Gastroesophageal sphincter (tissue), 4 donors: ENCODE measurements at regions not wholly inside any gene's neighbourhood (a gene's known extent, or its start where the extent isn't known, plus 50 kb on each side); places are given as distances from the start of the nearest gene placed in this dataset.

ENCODE experiments used
- ATAC-seq: fragments of 150-250 bp; one replicate; pipeline ENCODE4 v1.9.1; 2016; ENCODE audit warnings: mild to moderate bottlenecking, moderate library complexity
- H3K27ac ChIP-seq, 4 donors: fragments of 200-600 bp; sonication (generic) in 3 of 4; 1 replicate in 3 of 4; 2 replicates in 1 of 4; pipeline ENCODE4 v1.5.1; 2016 to 2019
- H3K27me3 ChIP-seq: fragments of 200-600 bp; sonication (generic); one replicate; pipeline ENCODE4 v1.5.1; 2019
- H3K36me3 ChIP-seq, 2 donors: fragments of 200-600 bp; sonication (generic); one replicate each; pipeline ENCODE4 v1.5.1; 2019; ENCODE audit warnings: control low read depth in 1 of 2
- H3K4me1 ChIP-seq, 3 donors: fragments of 200-600 bp; sonication (generic); 1 replicate in 2 of 3; 2 replicates in 1 of 3; pipeline ENCODE4 v1.5.1; 2016 to 2019; ENCODE audit warnings: control low read depth in 2 of 3
- H3K4me3 ChIP-seq, 2 donors: fragments of 200-600 bp; sonication (generic); one replicate each; pipeline ENCODE4 v1.5.1; 2019; ENCODE audit warnings: mild to moderate bottlenecking in 1 of 2, moderate library complexity in 1 of 2
- H3K9me3 ChIP-seq, 3 donors: fragments of 200-600 bp; sonication (generic); one replicate each; pipeline ENCODE4 v1.5.1; 2017 to 2019; ENCODE audit warnings: control low read depth in 2 of 3
- EP300 ChIP-seq: sonication (generic); formaldehyde crosslinking; IDR thresholded peaks from one replicate; pipeline ENCODE4 v1.6.1; 2017; ENCODE audit warnings: antibody characterized with exemption, mild to moderate bottlenecking
- POLR2A ChIP-seq, 2 donors: fragments of 450-650 bp; IDR thresholded peaks; one replicate each; pipeline ENCODE4 v1.6.1; 2017; ENCODE audit warnings: antibody characterized with exemption in 2 of 2, mild to moderate bottlenecking in 2 of 2, moderate library complexity in 1 of 2
- POLR2AphosphoS5 ChIP-seq: sonication (generic); formaldehyde crosslinking; IDR thresholded peaks from one replicate; pipeline ENCODE4 v1.6.1; 2017; ENCODE audit warnings: antibody characterized with exemption
- WGBS, 2 donors: methylation state at CpG; one replicate each; pipeline ENCODE4 v1.1.5; 2018; ENCODE audit warnings: low coverage in 1 of 2; 5-methylcytosine and 5-hydroxymethylcytosine counted together
- TF ChIP-seq, protein P1 (sequence below), 4 experiments: fragments of 200-600 bp in 2 of 4; fragments of 450-650 bp in 2 of 4; sonication (generic) in 1 of 4; IDR thresholded peaks; one replicate each; pipeline ENCODE4 v1.5.1; 2017 to 2019; ENCODE audit warnings: antibody characterized with exemption in 4 of 4, mild to moderate bottlenecking in 2 of 4, moderate library complexity in 2 of 4

DNA sequence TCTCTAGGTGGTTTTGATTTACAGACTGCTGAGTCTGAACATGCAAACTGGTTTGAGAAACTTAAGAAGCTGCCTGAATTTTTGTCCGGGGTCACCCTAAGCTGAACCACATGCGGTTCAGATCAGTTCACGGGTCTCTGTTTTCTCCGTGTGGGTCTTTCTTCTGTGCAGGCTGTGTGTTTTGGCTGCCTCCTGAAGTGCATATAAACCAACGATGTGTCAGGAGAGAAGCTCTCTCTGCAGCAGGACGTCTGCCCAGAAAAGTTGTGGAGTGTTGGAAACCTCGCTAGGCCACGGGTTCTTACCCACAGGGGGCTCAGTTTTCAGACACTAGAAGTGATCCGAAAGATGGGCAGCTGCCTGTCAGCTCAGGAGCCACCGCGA is 364.2 kb downstream of the IRX2 start:
- no peak for ATAC-seq
- H3K4me1 ChIP-seq, result no peaks in the 10 kb centered on the region
- H3K4me3 ChIP-seq, result no peak overlapping the region
- no peak overlapping the region for H3K27ac ChIP-seq
- H3K9me3 ChIP-seq, result no peaks in the 10 kb centered on the region
- TF ChIP-seq, protein P1, sequence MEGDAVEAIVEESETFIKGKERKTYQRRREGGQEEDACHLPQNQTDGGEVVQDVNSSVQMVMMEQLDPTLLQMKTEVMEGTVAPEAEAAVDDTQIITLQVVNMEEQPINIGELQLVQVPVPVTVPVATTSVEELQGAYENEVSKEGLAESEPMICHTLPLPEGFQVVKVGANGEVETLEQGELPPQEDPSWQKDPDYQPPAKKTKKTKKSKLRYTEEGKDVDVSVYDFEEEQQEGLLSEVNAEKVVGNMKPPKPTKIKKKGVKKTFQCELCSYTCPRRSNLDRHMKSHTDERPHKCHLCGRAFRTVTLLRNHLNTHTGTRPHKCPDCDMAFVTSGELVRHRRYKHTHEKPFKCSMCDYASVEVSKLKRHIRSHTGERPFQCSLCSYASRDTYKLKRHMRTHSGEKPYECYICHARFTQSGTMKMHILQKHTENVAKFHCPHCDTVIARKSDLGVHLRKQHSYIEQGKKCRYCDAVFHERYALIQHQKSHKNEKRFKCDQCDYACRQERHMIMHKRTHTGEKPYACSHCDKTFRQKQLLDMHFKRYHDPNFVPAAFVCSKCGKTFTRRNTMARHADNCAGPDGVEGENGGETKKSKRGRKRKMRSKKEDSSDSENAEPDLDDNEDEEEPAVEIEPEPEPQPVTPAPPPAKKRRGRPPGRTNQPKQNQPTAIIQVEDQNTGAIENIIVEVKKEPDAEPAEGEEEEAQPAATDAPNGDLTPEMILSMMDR (IDR thresholded peaks at IDR 0.05), result no peak
- no peak for TF ChIP-seq POLR2AphosphoS5
- TF ChIP-seq EP300, result no peak
- no peak for TF ChIP-seq POLR2A (IDR thresholded peaks at IDR 0.05)
- 48 to 61% methylated on average over 4 of the region's 11 CpGs for WGBS, 2 donors
- H3K36me3 ChIP-seq, result no peaks in the 10 kb centered on the region
- H3K27me3 ChIP-seq, result peaks cover 21% of the 10 kb centered on the region

DNA sequence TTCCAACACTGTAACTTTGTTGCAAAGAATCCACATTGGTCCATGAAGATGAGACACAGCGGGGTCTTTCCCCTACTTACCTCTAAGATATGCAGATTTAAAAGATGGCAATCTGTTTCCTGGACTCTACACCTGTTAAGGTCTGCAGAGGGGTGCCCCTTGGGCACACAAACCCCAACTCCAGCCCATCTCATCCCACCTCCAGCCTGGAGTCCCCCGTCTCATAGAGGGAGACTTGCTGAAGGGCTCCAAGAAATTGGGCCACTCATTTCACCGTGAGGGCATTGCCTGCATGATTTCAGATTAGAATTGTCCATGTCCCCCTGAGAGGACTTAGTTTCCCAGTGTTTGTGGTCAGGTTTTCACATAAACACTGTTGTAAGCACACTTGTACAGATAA is 365.7 kb downstream of the IRX2 start:
- no peak overlapping the region for H3K27ac ChIP-seq
- no peaks in the 10 kb centered on the region for H3K9me3 ChIP-seq
- WGBS, 2 donors, result 20 to 100% methylated on average over 1 of the region's 3 CpGs
- no peaks in the 10 kb centered on the region for H3K4me1 ChIP-seq
- H3K4me3 ChIP-seq, result no peak overlapping the region
- H3K36me3 ChIP-seq, result no peaks in the 10 kb centered on the region
- ATAC-seq, result no peak
- TF ChIP-seq POLR2A (IDR thresholded peaks at IDR 0.05) (no peak), EP300 (no peak)
- TF ChIP-seq, protein P1 (IDR thresholded peaks at IDR 0.05), result no peak
- H3K27me3 ChIP-seq, result peaks cover 21% of the 10 kb centered on the region

DNA sequence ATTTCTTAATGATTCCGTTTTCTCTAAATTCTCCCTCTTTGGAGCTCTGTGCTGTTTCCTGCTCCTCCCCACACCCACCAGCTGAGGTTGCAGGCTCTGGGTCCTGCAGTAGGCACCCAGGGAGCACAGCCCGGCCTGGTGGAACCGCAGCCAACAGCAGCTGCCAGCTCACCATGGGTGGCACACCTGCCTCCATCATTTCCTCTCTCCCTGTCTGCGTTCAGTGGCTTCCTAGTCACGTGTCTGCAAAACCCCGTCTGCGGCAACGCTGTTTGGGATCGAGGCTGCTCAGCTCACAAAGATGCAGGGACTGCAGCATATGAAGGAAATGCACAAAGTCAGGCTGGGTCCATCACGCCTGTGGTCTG is 367.8 kb downstream of the IRX2 start:
- Histone ChIP-seq H3K4me3 (no peak overlapping the region), H3K4me1 (no peaks in the 10 kb centered on the region), H3K27ac (no peak overlapping the region), H3K27me3 (peaks cover 12% of the 10 kb centered on the region), H3K9me3 (no peaks in the 10 kb centered on the region), H3K36me3 (no peaks in the 10 kb centered on the region)
- WGBS, 2 donors, result 87% methylated on average over 3 of the region's 10 CpGs; no CpG with 5 or more reads in 1 of the 2 donors
- no peak for TF ChIP-seq EP300
- no peak for TF ChIP-seq POLR2A (IDR thresholded peaks at IDR 0.05)
- TF ChIP-seq, protein P1 (IDR thresholded peaks at IDR 0.05), result no peak
- no peak for TF ChIP-seq POLR2AphosphoS5
- ATAC-seq, result no peak

DNA sequence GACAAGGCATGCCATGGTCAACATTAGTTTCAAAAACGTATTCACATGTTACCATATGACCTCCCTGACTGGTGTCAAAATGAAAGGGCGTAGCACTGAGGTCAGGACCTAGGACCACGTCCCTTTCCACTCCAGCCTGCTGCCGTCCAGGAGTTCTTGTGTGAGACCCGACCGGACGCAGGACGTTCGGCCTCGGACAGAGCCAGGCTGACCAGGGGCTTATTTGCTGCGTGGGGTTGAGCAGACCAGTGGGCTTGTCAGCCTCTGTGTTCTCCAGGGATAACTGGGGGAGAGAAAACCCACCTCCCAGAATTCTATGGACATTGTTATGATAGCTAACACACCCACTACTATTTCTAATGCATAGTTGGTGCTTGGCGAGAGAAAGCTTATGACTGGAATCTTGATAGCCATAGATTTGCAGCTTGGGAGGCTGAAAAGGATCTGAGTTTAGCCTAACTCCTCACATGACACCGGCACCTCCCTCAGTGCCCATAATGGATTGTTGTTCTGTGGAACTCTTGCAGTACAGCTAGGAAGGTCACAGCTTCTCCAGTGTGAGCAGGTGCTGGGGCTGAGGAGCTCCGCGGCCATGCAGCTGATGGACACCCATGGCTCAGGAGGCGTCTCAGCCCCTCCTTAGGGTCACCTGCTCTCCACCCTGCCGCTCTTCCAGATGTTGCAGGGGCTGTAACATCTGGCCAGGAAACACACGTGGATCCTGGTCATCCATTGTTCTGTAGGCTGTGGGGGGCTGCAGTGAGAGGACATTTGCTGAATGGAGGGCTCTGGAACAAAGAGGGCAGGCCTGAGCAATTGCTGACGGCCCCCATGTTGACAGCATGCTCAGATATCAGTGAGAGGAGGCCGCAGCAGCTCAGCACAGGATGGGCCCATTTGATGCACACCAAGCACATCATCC is 368.4 kb downstream of the IRX2 start:
- ATAC-seq, result no peak
- no peak for TF ChIP-seq POLR2A (IDR thresholded peaks at IDR 0.05)
- TF ChIP-seq, protein P1 (IDR thresholded peaks at IDR 0.05), result no peak
- no peak for TF ChIP-seq EP300
- TF ChIP-seq POLR2AphosphoS5, result no peak

DNA sequence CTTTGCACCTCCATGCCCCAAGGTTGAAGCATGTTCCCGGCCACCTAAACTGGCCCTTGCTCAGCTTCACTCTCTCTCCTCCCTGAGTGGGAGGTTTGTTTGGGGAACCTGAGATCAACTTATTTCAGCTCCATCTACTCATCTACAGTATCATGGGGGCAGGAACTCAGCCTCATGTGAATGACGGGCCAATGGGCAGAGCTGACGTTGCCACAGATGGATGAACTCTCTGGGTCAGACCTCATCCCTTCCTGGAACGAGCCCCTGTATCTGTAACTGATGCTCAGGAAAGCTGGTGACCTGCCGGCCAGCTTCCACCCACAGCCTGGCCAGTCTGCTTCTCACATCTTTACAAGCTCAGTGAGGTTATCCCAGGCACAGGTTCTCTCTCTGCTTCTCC is 369.6 kb downstream of the IRX2 start:
- no peak for ATAC-seq

More for the DNA sequence above, 368.4 kb downstream of the IRX2 start:
- WGBS, 2 donors, result 48 to 82% methylated on average over 4 to 12 of the region's 20 CpGs
- peaks cover 12% of the 10 kb centered on the region for H3K27me3 ChIP-seq
- no peak overlapping the region for H3K27ac ChIP-seq
- H3K4me3 ChIP-seq, result no peak overlapping the region
- no peaks in the 10 kb centered on the region for H3K4me1 ChIP-seq
- H3K36me3 ChIP-seq, result no peaks in the 10 kb centered on the region
- no peaks in the 10 kb centered on the region for H3K9me3 ChIP-seq

More for the DNA sequence above, 369.6 kb downstream of the IRX2 start:
- TF ChIP-seq EP300 (no peak), POLR2AphosphoS5 (no peak)
- TF ChIP-seq, protein P1 (IDR thresholded peaks at IDR 0.05), result no peak
- no peak overlapping the region for H3K27ac ChIP-seq
- peaks cover 13% of the 10 kb centered on the region for H3K27me3 ChIP-seq
- H3K36me3 ChIP-seq, result no peaks in the 10 kb centered on the region
- no peaks in the 10 kb centered on the region for H3K4me1 ChIP-seq
- H3K4me3 ChIP-seq, result no peak overlapping the region
- 65 to 68% methylated on average over 2 to 4 of the region's 5 CpGs for WGBS, 2 donors
- no peaks in the 10 kb centered on the region for H3K9me3 ChIP-seq
